Trophoblast cell (in vitro differentiated cells and primary cell): ENCODE measurements at regions not wholly inside any gene's neighbourhood (a gene's known extent, or its start where the extent isn't known, plus 50 kb on each side); places are given as distances from the start of the nearest gene placed in this dataset.
"Not testable (repeated sequence)": the region's sequence is repeated elsewhere in the genome, so short reads cannot be mapped to it uniquely, and the experiment has no call there.

Source experiments
- DNase-seq, 2 donors: peaks; one replicate each; pipeline ENCODE4 v3.0.0-alpha.2; 2016
- H2AFZ ChIP-seq: 2 replicates; pipeline ENCODE4 v1.6.1; 2013; ENCODE audit warnings: low read length, moderate library complexity, mild to moderate bottlenecking; ENCODE audit not compliant: insufficient read depth, poor library complexity
- H2AK5ac ChIP-seq: 2 replicates; pipeline ENCODE4 v1.6.1; 2013; ENCODE audit warnings: mild to moderate bottlenecking, low read length
- H2BK120ac ChIP-seq: 2 replicates; pipeline ENCODE4 v1.6.1; 2013; ENCODE audit warnings: low read length, mild to moderate bottlenecking, moderate library complexity; ENCODE audit not compliant: insufficient read depth, poor library complexity
- H2BK12ac ChIP-seq: 2 replicates; pipeline ENCODE4 v1.6.1; 2013; ENCODE audit warnings: mild to moderate bottlenecking, low read length, moderate library complexity
- H2BK5ac ChIP-seq: 2 replicates; pipeline ENCODE4 v1.6.1; 2013; ENCODE audit warnings: low read length, low read depth, moderate library complexity, mild to moderate bottlenecking; ENCODE audit not compliant: poor library complexity
- H3K14ac ChIP-seq: 2 replicates; pipeline ENCODE4 v1.6.1; 2013; ENCODE audit warnings: mild to moderate bottlenecking, low read length
- H3K18ac ChIP-seq: 2 replicates; pipeline ENCODE4 v1.6.1; 2013; ENCODE audit warnings: mild to moderate bottlenecking, low read length
- H3K23ac ChIP-seq: 2 replicates; pipeline ENCODE4 v1.6.1; 2013; ENCODE audit warnings: low read length
- H3K27ac ChIP-seq: 2 replicates; pipeline ENCODE4 v1.5.1; 2013; ENCODE audit warnings: low read depth, mild to moderate bottlenecking, inconsistent platforms, low read length, moderate library complexity
- H3K27me3 ChIP-seq: 2 replicates; pipeline ENCODE4 v1.6.1; 2013; ENCODE audit warnings: inconsistent platforms, mild to moderate bottlenecking, low read length, moderate library complexity; ENCODE audit not compliant: insufficient read depth
- H3K36me3 ChIP-seq, 2 experiments: 1 replicate in 1 of 2; 2 replicates in 1 of 2; pipeline ENCODE4 v1.6.1; 2013; ENCODE audit warnings: low read length in 2 of 2, mild to moderate bottlenecking in 2 of 2, moderate library complexity in 1 of 2; ENCODE audit not compliant: insufficient read depth in 2 of 2, control insufficient read depth in 1 of 2
- H3K4ac ChIP-seq: 2 replicates; pipeline ENCODE4 v1.6.1; 2013; ENCODE audit warnings: low read depth, mild to moderate bottlenecking, low read length, moderate library complexity
- H3K4me1 ChIP-seq, 2 experiments: 1 replicate in 1 of 2; 2 replicates in 1 of 2; pipeline ENCODE4 v1.6.1; 2013; ENCODE audit warnings: low read length in 2 of 2, mild to moderate bottlenecking in 2 of 2, moderate library complexity in 1 of 2; ENCODE audit not compliant: insufficient read depth in 2 of 2, control insufficient read depth in 1 of 2
- H3K4me2 ChIP-seq: 2 replicates; pipeline ENCODE4 v1.6.1; 2013; ENCODE audit warnings: inconsistent platforms, mild to moderate bottlenecking, low read length, moderate library complexity
- H3K4me3 ChIP-seq: 2 replicates; pipeline ENCODE4 v1.5.1; 2013; ENCODE audit warnings: mild to moderate bottlenecking, low read depth, low read length, inconsistent platforms
- H3K79me1 ChIP-seq: one replicate; pipeline ENCODE4 v1.6.1; 2013; ENCODE audit warnings: low read length
- H3K79me2 ChIP-seq: 2 replicates; pipeline ENCODE4 v1.6.1; 2013; ENCODE audit warnings: low read length, mild to moderate bottlenecking; ENCODE audit not compliant: control insufficient read depth, insufficient read depth, poor library complexity
- H3K9ac ChIP-seq: 2 replicates; pipeline ENCODE4 v1.6.1; 2013; ENCODE audit warnings: mild to moderate bottlenecking, low read length
- H3K9me3 ChIP-seq: 2 replicates; pipeline ENCODE4 v1.6.1; 2013; ENCODE audit warnings: low read depth, mild to moderate bottlenecking, control low read depth, inconsistent platforms, low read length; ENCODE audit not compliant: insufficient read depth
- H4K12ac ChIP-seq: 2 replicates; pipeline ENCODE4 v1.6.1; 2013; ENCODE audit warnings: low read depth, mild to moderate bottlenecking, low read length, moderate library complexity
- H4K8ac ChIP-seq: 2 replicates; pipeline ENCODE4 v1.6.1; 2013; ENCODE audit warnings: low read depth, mild to moderate bottlenecking, low read length, moderate library complexity
- H4K91ac ChIP-seq: one replicate; pipeline ENCODE4 v1.6.1; 2013; ENCODE audit warnings: low read depth, mild to moderate bottlenecking, low read length, moderate library complexity
- WGBS: extraction: QIAGEN DNeasy Blood & Tissue Kit; methylation state at CpG from one replicate; pipeline ENCODE4 v1.1.7; 2013; ENCODE audit warnings: missing lambda C conversion rate; ENCODE audit not compliant: insufficient read length, insufficient coverage; ENCODE audit errors: extremely low coverage; 5-methylcytosine and 5-hydroxymethylcytosine counted together

DNA sequence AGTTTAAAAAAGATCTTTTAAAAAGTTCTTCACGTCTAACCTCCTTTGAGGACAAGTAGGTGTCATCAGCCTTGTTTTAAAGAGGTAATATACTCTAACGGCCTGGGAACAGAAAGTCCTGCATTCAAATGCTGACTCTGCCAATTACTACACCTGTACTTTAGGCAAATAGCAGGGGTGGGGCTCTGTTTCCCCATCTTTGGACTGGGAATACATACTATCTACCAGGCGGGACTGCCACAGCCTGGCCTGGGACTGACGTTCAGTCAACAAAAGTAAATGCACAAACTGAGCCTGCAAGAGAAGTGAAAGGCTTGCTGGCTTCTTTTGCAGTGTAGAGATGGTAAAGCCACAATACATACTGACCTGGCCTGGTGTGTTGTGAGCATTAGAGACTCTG, 107.6 kb upstream of the SPATA12 start:
- no CpG with 5 or more reads among the region's 4 CpGs for WGBS

DNA sequence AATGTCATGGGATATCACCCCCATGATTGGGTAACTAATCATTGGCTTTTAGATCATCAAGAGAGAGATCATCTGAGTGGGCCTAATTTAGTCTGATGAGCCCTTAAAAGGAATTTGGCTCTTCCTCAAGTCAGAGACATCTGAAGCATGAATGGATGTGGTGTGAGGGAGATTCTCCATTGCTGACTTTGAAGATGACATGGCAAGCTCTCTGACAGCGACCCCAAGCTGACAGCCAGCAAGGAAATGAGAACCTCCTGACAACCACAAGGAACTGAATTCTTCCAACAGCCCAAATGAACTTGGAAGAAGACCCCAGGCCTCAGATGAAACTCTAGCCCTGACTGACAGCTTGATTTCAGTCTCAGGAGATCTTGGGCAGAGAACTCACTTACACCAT, 108.4 kb upstream of the SPATA12 start:
- Histone ChIP-seq H3K4me3 (no peak overlapping the region), H3K4ac (no peak overlapping the region), H3K36me3 (no peaks in the 10 kb centered on the region), H2BK5ac (no peak overlapping the region), H3K9me3 (no peaks in the 10 kb centered on the region), H2AFZ (no peak overlapping the region), H3K9ac (no peak overlapping the region), H3K23ac (no peak overlapping the region), H2BK120ac (no peak overlapping the region), H3K79me2 (no peaks in the 10 kb centered on the region), H3K14ac (no peak overlapping the region), H3K18ac (no peak overlapping the region), H3K27ac (no peak overlapping the region), H4K8ac (no peak overlapping the region), H4K91ac (no peak overlapping the region), H2AK5ac (no peak overlapping the region), H4K12ac (no peak overlapping the region), H3K27me3 (no peaks in the 10 kb centered on the region), H3K4me1 (no peaks in the 10 kb centered on the region), H2BK12ac (no peak overlapping the region), H3K79me1 (no peaks in the 10 kb centered on the region), H3K4me2 (no peak overlapping the region)
- no peak for DNase-seq
- WGBS, result no CpG with 5 or more reads among the region's 1 CpG

More for the DNA sequence above, 107.6 kb upstream of the SPATA12 start:
- Histone ChIP-seq H3K4me1 (no peaks in the 10 kb centered on the region), H4K12ac (no peak overlapping the region), H4K8ac (no peak overlapping the region), H3K18ac (no peak overlapping the region), H3K23ac (no peak overlapping the region), H3K27ac (no peak overlapping the region), H2AK5ac (no peak overlapping the region), H3K27me3 (no peaks in the 10 kb centered on the region), H3K79me1 (no peaks in the 10 kb centered on the region), H2BK120ac (no peak overlapping the region), H3K4ac (no peak overlapping the region), H3K36me3 (no peaks in the 10 kb centered on the region), H2BK12ac (no peak overlapping the region), H4K91ac (no peak overlapping the region), H3K14ac (no peak overlapping the region), H3K4me3 (no peak overlapping the region), H2BK5ac (no peak overlapping the region), H3K4me2 (no peak overlapping the region), H3K9ac (no peak overlapping the region), H2AFZ (no peak overlapping the region), H3K9me3 (no peaks in the 10 kb centered on the region), H3K79me2 (no peaks in the 10 kb centered on the region)
- no peak for DNase-seq

DNA sequence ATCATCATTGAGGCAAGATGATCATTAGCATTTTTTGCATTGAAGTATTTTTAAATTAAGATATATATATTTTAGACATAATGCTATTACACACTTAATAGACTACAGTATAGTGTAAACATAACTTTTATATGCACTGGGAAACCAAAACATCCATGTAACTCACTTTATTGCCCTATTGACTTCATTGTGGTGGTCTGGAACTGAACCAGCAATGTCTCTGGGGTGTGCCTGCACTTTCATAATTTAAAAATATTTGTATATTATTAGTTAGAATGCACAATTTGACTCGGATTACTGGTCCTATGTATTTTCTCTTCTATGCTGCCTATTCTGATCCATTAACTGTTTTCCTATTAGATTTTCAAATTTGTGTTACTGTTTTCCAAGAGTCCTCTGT, 109.1 kb upstream of the SPATA12 start:
- no peak for DNase-seq
- WGBS, result no CpG with 5 or more reads among the region's 1 CpG
- H3K9me3 ChIP-seq, result no peaks in the 10 kb centered on the region
- H3K14ac ChIP-seq, result no peak overlapping the region
- no peak overlapping the region for H3K4me3 ChIP-seq
- H2AK5ac ChIP-seq, result no peak overlapping the region
- no peaks in the 10 kb centered on the region for H3K79me1 ChIP-seq
- H3K4ac ChIP-seq, result no peak overlapping the region
- no peak overlapping the region for H4K12ac ChIP-seq
- no peak overlapping the region for H2BK5ac ChIP-seq
- no peaks in the 10 kb centered on the region for H3K4me1 ChIP-seq
- H3K23ac ChIP-seq, result no peak overlapping the region
- no peak overlapping the region for H3K4me2 ChIP-seq
- no peak overlapping the region for H3K27ac ChIP-seq
- H4K8ac ChIP-seq, result no peak overlapping the region
- no peak overlapping the region for H2BK120ac ChIP-seq
- no peaks in the 10 kb centered on the region for H3K27me3 ChIP-seq
- H3K9ac ChIP-seq, result no peak overlapping the region
- H4K91ac ChIP-seq, result no peak overlapping the region
- no peak overlapping the region for H3K18ac ChIP-seq
- no peak overlapping the region for H2AFZ ChIP-seq
- no peak overlapping the region for H2BK12ac ChIP-seq
- no peaks in the 10 kb centered on the region for H3K36me3 ChIP-seq
- H3K79me2 ChIP-seq, result no peaks in the 10 kb centered on the region

DNA sequence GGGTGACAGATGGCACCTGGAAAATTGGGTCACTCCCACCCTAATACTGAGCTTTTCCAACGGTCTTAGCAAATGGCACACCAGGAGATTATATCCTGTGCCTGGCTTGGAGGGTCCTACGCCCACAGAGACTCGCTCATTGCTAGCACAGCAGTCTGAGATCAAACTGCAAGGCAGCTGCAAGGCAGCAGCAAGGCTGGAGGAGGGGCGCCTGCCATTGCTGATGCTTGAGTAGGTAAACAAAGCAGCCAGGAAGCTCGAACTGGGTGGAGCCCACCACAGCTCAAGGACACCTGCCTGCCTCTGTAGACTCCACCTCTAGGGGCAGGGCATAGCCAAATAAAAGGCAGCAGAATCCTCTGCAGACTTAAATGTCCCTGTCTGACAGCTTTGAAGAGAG, 115.1 kb upstream of the SPATA12 start:
- H3K36me3 ChIP-seq, H3K9ac ChIP-seq, H3K14ac ChIP-seq, H2AK5ac ChIP-seq, H3K79me2 ChIP-seq, H3K23ac ChIP-seq, H4K8ac ChIP-seq, H2BK120ac ChIP-seq, H2BK5ac ChIP-seq, H2AFZ ChIP-seq, H3K4me1 ChIP-seq, H2BK12ac ChIP-seq, H3K18ac ChIP-seq, H3K4me2 ChIP-seq, H3K27ac ChIP-seq, DNase-seq, H3K4ac ChIP-seq, H3K27me3 ChIP-seq, H3K79me1 ChIP-seq, H4K12ac ChIP-seq, H3K4me3 ChIP-seq, H4K91ac ChIP-seq, H3K9me3 ChIP-seq: not testable (repeated sequence)
- WGBS, result no CpG with 5 or more reads among the region's 5 CpGs
